ENCODE measurements at regions not wholly inside any gene's neighbourhood (a gene's known extent, or its start where the extent isn't known, plus 50 kb on each side); places are given as distances from the start of the nearest gene placed in this dataset.
A peak's percentile ranks its signal among the peaks of the same experiment; 100 is the strongest.

DNA sequence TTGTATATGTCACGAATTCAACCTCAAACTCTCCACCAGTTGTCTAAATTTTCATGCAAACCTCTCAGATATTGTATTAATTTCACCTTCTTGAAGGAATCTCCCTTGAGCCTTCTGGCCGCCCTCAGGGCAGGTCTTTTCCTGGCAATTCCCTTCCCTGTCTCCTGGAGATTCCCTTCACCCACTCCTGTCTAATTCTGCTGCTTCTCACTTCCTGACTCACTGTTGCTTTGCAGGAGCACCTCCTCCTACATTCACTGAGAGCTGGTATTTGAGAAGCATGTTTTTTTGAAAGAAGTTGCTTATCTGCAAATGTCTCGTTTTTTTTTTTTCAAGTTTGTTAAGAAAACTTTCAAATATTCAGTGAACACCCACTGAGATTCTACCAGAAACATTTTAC lies 79.9 kb upstream of the OTOS start:
- no peaks in the 10 kb centered on the region for H3K9me3 ChIP-seq
- TF ChIP-seq CTCF (IDR thresholded peaks at IDR 0.05; ENCODE audit: low read depth, low read length), result no peak
- peaks cover 41% of the 10 kb centered on the region for H3K27me3 ChIP-seq
- DNase-seq, result no peak
- H3K36me3 ChIP-seq, result no peaks in the 10 kb centered on the region
- no peaks in the 10 kb centered on the region for H3K4me1 ChIP-seq
- no peak overlapping the region for H3K4me3 ChIP-seq (ENCODE audit: low read depth, low read length)

GRCh38 chr2:240223631-240224030 lies 83.2 kb upstream of the OTOS start:
- H3K4me1 ChIP-seq, result no peaks in the 10 kb centered on the region
- no peak for TF ChIP-seq CTCF (IDR thresholded peaks at IDR 0.05; ENCODE audit: low read depth, low read length)

DNA sequence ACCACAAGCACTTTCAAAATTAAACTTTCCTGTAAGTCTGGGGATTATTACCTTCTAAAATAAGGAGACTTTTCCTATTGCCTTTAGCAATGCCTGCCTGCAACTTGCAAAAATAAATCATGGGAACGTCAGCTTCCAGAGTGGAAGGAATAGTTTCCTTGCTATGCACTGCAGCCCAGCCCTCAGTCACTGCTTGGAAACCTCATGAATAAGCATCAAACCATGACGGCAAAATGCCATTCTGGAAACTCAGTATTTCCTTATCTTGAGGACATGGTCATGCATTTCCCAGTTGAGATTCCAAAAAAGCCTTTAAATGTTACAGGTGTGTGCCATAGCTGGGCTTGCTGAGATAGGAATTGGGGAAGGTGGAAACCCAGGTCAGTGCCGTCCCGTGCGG lies 84.2 kb upstream of the OTOS start:
- H3K9me3 ChIP-seq, result no peaks in the 10 kb centered on the region; the same call in 1 of the 2 replicates
- H3K4me1 ChIP-seq, result no peaks in the 10 kb centered on the region
- H3K36me3 ChIP-seq, result no peaks in the 10 kb centered on the region
- TF ChIP-seq CTCF (IDR thresholded peaks at IDR 0.05; ENCODE audit: low read depth, low read length), result no peak
- H3K27me3 ChIP-seq, result peaks cover 33% of the 10 kb centered on the region
- H3K4me3 ChIP-seq (ENCODE audit: low read depth, low read length), result no peak overlapping the region
- DNase-seq, result no peak

More at GRCh38 chr2:240223631-240224030, 83.2 kb upstream of the OTOS start:
- Histone ChIP-seq H3K27me3 (peaks cover 41% of the 10 kb centered on the region), H3K36me3 (no peaks in the 10 kb centered on the region), H3K9me3 (no peaks in the 10 kb centered on the region), H3K4me3 (ENCODE audit: low read depth, low read length) (no peak overlapping the region)
- no peak for DNase-seq

DNA sequence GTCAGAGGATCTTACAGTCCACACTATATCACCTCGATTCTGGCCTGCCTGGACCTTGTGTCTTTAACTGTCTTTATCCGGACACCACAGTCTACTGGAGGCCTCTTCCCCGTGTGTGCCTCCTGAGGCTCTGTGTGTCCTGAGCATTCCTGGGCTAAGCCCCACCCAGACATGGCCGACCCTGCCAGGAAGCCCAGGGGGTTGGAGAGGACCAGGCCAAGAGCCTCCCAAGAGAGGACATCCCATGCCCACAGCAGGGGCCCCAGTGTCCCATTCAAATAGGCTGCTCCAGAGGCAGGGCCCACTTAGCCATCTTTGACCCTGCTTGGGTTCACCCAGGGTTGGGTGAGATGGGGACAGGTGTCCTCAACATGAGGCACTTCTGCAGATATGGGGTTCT lies 84.7 kb upstream of the OTOS start:
- peaks cover 30% of the 10 kb centered on the region for H3K27me3 ChIP-seq
- H3K36me3 ChIP-seq, result no peaks in the 10 kb centered on the region
- no peak overlapping the region for H3K4me3 ChIP-seq (ENCODE audit: low read depth, low read length)
- TF ChIP-seq CTCF (IDR thresholded peaks at IDR 0.05; ENCODE audit: low read depth, low read length), result no peak
- DNase-seq, result no peak
- no peaks in the 10 kb centered on the region; the same call in 1 of the 2 replicates for H3K9me3 ChIP-seq
- no peaks in the 10 kb centered on the region for H3K4me1 ChIP-seq

GRCh38 chr2:240225660-240226475 lies 85.4 kb upstream of the OTOS start:
- H3K27me3 ChIP-seq, result peaks cover 30% of the 10 kb centered on the region
- TF ChIP-seq CTCF (IDR thresholded peaks at IDR 0.05; ENCODE audit: low read depth, low read length), result peak; percentile 32
- H3K36me3 ChIP-seq, result no peaks in the 10 kb centered on the region

More at GRCh38 chr2:240225660-240226475, 85.4 kb upstream of the OTOS start:
- Histone ChIP-seq H3K4me3 (ENCODE audit: low read depth, low read length) (no peak overlapping the region), H3K4me1 (no peaks in the 10 kb centered on the region), H3K9me3 (no peaks in the 10 kb centered on the region; the same call in 1 of the 2 replicates)
- no peak for DNase-seq
